Keratinocyte (primary cell): ENCODE measurements at regions not wholly inside any gene's neighbourhood (a gene's known extent, or its start where the extent isn't known, plus 50 kb on each side); places are given as distances from the start of the nearest gene placed in this dataset.

ENCODE experiments used
- CTCF ChIP-seq, 3 experiments: IDR thresholded peaks in 1 of 3; conservative IDR thresholded peaks in 1 of 3; optimal IDR thresholded peaks in 1 of 3; 2 replicates in 2 of 3; 3 replicates in 1 of 3; pipeline versions ENCODE3 to v1.5.1; 2011; ENCODE audit warnings: low read length in 3 of 3, mild to moderate bottlenecking in 3 of 3, moderate library complexity in 2 of 3, control low read depth in 1 of 3, inconsistent platforms in 1 of 3; ENCODE audit not compliant: insufficient read depth in 2 of 3; ENCODE audit errors: extremely low read depth in 1 of 3
- EZH2 ChIP-seq: IDR thresholded peaks from one replicate; pipeline ENCODE4 v1.6.1; 2012; ENCODE audit warnings: inconsistent platforms, mild to moderate bottlenecking, low read length, moderate library complexity

- TF ChIP-seq CTCF (optimal IDR thresholded peaks at IDR 0.05 in 1 of 3, IDR thresholded peaks at IDR 0.05 in 1 of 3, conservative IDR thresholded peaks at IDR 0.05 in 1 of 3; ENCODE audit: extremely low read depth in 1 of 3, insufficient read depth in 2 of 3, low read length in 3 of 3) (no peak), EZH2 (no peak)
Measured at GRCh38 chr16:87201790-87202189, 115.4 kb downstream of the C16orf95 start.
